Activated B cell treated with CpG ODN at 0.5 μM for 24 hours (primary cell): ENCODE measurements at regions not wholly inside any gene's neighbourhood (a gene's known extent, or its start where the extent isn't known, plus 50 kb on each side); places are given as distances from the start of the nearest gene placed in this dataset.
"Not testable (repeated sequence)": the region's sequence is repeated elsewhere in the genome, so short reads cannot be mapped to it uniquely, and the experiment has no call there.

Source experiments
- ATAC-seq: fragments of 200-7000 bp; cut with Tn5 transposase; one replicate; pipeline ENCODE4 v1.10.0; 2021; ENCODE audit warnings: low read depth, mild to moderate bottlenecking, moderate library complexity
- CTCF ChIA-PET: fragments of 350-600 bp; sonication (Branson Sonifier 250); formaldehyde crosslinking; loops from one replicate; lab custom pipeline; 2021; ENCODE audit warnings: antibody characterized with exemption; lab: Charles Lee
- POLR2A ChIA-PET: fragments of 350-600 bp; sonication (Branson Sonifier 250); formaldehyde crosslinking; loops from one replicate; lab custom pipeline; 2021; ENCODE audit warnings: antibody characterized with exemption; lab: Charles Lee
- DNase-seq: peaks from one replicate; pipeline ENCODE4 v3.0.0; 2022
- H3K27ac Mint-ChIP-seq: one replicate; pipeline ENCODE4 v1.8.0; 2020; ENCODE audit warnings: mixed read lengths
- H3K27me3 Mint-ChIP-seq: one replicate; pipeline ENCODE4 v1.8.0; 2021; ENCODE audit warnings: mixed read lengths
- H3K36me3 Mint-ChIP-seq: one replicate; pipeline ENCODE4 v1.8.0; 2021; ENCODE audit warnings: low read depth, mixed read lengths
- H3K4me1 Mint-ChIP-seq: one replicate; pipeline ENCODE4 v1.8.0; 2021; ENCODE audit warnings: mixed read lengths
- H3K4me3 Mint-ChIP-seq: one replicate; pipeline ENCODE4 v1.8.0; 2020; ENCODE audit warnings: mild to moderate bottlenecking, mixed read lengths
- H3K9me3 Mint-ChIP-seq: one replicate; pipeline ENCODE4 v1.8.0; 2020; ENCODE audit warnings: mixed read lengths
- intact Hi-C: fragments of 100-400 bp; cut with micrococcal nuclease; formaldehyde crosslinking; loops from one replicate; pipeline ENCODE4 v1.15.1; 2024
- TF ChIP-seq, protein P1 (sequence below): fragments of 200-600 bp; IDR thresholded peaks from one replicate; pipeline ENCODE4 v1.8.0; 2022; ENCODE audit warnings: antibody characterized with exemption, mild to moderate bottlenecking

GRCh38 chr12:107374161-107374840 is 281.0 kb upstream of the CRY1 start:
- Mint-ChIP-seq H3K9me3 (no peaks in the 10 kb centered on the region), H3K4me1 (peaks cover 23% of the 10 kb centered on the region), H3K4me3 (no peak overlapping the region), H3K36me3 (no peaks in the 10 kb centered on the region), H3K27ac (no peak overlapping the region), H3K27me3 (peaks cover 6% of the 10 kb centered on the region)
- TF ChIP-seq, protein P1, sequence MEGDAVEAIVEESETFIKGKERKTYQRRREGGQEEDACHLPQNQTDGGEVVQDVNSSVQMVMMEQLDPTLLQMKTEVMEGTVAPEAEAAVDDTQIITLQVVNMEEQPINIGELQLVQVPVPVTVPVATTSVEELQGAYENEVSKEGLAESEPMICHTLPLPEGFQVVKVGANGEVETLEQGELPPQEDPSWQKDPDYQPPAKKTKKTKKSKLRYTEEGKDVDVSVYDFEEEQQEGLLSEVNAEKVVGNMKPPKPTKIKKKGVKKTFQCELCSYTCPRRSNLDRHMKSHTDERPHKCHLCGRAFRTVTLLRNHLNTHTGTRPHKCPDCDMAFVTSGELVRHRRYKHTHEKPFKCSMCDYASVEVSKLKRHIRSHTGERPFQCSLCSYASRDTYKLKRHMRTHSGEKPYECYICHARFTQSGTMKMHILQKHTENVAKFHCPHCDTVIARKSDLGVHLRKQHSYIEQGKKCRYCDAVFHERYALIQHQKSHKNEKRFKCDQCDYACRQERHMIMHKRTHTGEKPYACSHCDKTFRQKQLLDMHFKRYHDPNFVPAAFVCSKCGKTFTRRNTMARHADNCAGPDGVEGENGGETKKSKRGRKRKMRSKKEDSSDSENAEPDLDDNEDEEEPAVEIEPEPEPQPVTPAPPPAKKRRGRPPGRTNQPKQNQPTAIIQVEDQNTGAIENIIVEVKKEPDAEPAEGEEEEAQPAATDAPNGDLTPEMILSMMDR = no peak
- DNase-seq (no peak), ATAC-seq (no peak)
- ChIA-PET POLR2A (no interaction called here), CTCF (no interaction called here)
- intact Hi-C loops = no loop called here

GRCh38 chr12:107375231-107375630 is 281.9 kb upstream of the CRY1 start:
- Mint-ChIP-seq H3K4me1 (peaks cover 22% of the 10 kb centered on the region), H3K36me3 (no peaks in the 10 kb centered on the region), H3K27ac (no peak overlapping the region), H3K9me3 (no peaks in the 10 kb centered on the region), H3K4me3 (no peak overlapping the region), H3K27me3 (peaks cover 3% of the 10 kb centered on the region)
- DNase-seq = no peak
- POLR2A ChIA-PET = no interaction called here
- intact Hi-C loops = no loop called here
- ATAC-seq = no peak
- TF ChIP-seq, protein P1 = no peak
- CTCF ChIA-PET = no interaction called here

- H3K4me3 Mint-ChIP-seq = no peak overlapping the region
Observed at GRCh38 chr12:107377596-107378385, 284.4 kb upstream of the CRY1 start.

GRCh38 chr12:107378609-107379008 is 285.3 kb upstream of the CRY1 start:
- POLR2A ChIA-PET = no interaction called here
- intact Hi-C loops = no loop called here
- CTCF ChIA-PET = no interaction called here

More at GRCh38 chr12:107377596-107378385, 284.4 kb upstream of the CRY1 start:
- peaks cover 14% of the 10 kb centered on the region for H3K4me1 Mint-ChIP-seq
- no peaks in the 10 kb centered on the region for H3K36me3 Mint-ChIP-seq
- no peaks in the 10 kb centered on the region for H3K9me3 Mint-ChIP-seq
- ATAC-seq (no peak), DNase-seq (no peak)
- no peak overlapping the region for H3K27ac Mint-ChIP-seq
- intact Hi-C loops = no loop called here
- CTCF ChIA-PET = no interaction called here
- POLR2A ChIA-PET = no interaction called here
- TF ChIP-seq, protein P1 = no peak
- no peaks in the 10 kb centered on the region for H3K27me3 Mint-ChIP-seq

DNA sequence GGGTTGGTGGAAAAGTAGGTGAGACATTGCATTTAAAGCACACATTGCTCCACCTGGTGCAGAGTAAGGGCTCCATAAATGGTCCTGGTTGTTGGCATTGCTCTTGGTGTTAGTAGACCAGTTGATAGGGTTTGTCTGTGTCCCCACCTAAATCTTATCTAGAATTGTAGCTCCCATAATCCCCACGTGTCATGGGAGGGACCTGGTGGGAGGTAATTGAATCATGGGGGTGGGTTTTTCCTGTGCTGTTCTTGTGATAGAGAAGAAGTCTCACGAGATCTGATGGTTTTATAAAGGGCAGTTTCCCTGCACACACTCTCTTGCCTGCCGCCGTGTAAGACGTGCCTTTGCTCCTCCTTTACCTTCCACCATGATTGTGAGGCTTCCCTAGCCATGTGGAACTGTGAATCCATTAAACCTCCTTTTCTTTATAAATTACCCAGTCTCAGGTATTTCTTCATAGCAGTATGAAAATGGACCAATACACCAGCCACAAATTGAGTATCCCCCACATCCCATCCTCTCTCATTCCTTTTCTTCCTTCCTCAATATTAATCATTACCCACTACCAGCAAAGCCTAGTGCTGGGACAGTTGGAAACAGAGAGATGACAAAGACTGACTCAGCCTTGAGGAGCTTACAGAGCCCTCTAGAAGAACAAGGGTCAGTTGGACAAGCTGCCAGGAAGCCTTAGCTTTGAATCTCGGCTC is 285.9 kb upstream of the CRY1 start:
- CTCF ChIA-PET, POLR2A ChIA-PET, H3K4me3 Mint-ChIP-seq, H3K36me3 Mint-ChIP-seq, H3K27ac Mint-ChIP-seq, DNase-seq, H3K27me3 Mint-ChIP-seq, ATAC-seq, H3K4me1 Mint-ChIP-seq, H3K9me3 Mint-ChIP-seq, intact Hi-C loops: not testable (repeated sequence)

More at GRCh38 chr12:107378609-107379008, 285.3 kb upstream of the CRY1 start:
- ATAC-seq (no peak), DNase-seq (no peak)
- no peaks in the 10 kb centered on the region for H3K36me3 Mint-ChIP-seq
- H3K27ac Mint-ChIP-seq = no peak overlapping the region
- TF ChIP-seq, protein P1 = no peak
- no peak overlapping the region for H3K4me3 Mint-ChIP-seq
- H3K4me1 Mint-ChIP-seq = peaks cover 7% of the 10 kb centered on the region
- no peaks in the 10 kb centered on the region for H3K9me3 Mint-ChIP-seq
- H3K27me3 Mint-ChIP-seq = no peaks in the 10 kb centered on the region
